OCI-LY3 (cell line): ENCODE measurements at regions not wholly inside any gene's neighbourhood (a gene's known extent, or its start where the extent isn't known, plus 50 kb on each side); places are given as distances from the start of the nearest gene placed in this dataset.

Experiments used
- EZH2phosphoT487 ChIP-seq: fragments of 200-600 bp; shearing (Covaris generic); IDR thresholded peaks from 2 replicates; pipeline ENCODE4 v1.6.1; 2018; ENCODE audit warnings: antibody characterized with exemption, mixed run types, low read depth
- TF ChIP-seq, protein P1 (sequence below): fragments of 200-600, 300-600 bp; sonication (generic); IDR thresholded peaks from 2 replicates; pipeline ENCODE4 v1.5.1; 2014; ENCODE audit warnings: antibody characterized with exemption, low read length, low read depth

DNA sequence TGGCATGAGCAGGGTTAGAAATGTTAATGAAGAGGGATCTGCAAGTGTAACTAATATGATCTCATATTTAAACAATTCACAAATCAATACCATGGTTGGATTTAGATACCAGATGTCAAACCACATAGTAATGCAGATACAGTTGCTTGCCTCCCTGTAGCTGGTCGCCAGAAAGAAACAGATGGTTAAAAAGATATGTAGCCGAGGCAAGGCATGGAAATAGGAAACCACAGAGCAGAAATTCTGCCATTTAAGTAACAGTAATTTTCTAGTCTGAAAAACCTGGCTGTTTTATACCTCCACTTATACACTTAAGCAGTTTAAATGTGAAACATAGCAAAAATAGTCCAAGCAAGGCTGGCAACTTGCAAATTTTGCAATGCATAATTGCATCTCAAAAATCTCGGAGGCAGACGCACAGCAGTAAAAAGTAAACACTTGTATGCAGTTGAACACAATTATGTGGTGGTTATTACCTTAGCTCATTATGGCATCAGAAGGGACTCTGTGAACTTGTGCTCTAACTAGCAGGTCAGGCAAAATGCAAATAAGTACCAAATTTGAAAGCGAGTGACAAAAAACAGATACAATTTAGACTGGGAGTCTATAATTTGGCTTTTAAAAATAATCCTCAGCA lies 126.8 kb downstream of the NAA11 start:
- TF ChIP-seq, protein P1, sequence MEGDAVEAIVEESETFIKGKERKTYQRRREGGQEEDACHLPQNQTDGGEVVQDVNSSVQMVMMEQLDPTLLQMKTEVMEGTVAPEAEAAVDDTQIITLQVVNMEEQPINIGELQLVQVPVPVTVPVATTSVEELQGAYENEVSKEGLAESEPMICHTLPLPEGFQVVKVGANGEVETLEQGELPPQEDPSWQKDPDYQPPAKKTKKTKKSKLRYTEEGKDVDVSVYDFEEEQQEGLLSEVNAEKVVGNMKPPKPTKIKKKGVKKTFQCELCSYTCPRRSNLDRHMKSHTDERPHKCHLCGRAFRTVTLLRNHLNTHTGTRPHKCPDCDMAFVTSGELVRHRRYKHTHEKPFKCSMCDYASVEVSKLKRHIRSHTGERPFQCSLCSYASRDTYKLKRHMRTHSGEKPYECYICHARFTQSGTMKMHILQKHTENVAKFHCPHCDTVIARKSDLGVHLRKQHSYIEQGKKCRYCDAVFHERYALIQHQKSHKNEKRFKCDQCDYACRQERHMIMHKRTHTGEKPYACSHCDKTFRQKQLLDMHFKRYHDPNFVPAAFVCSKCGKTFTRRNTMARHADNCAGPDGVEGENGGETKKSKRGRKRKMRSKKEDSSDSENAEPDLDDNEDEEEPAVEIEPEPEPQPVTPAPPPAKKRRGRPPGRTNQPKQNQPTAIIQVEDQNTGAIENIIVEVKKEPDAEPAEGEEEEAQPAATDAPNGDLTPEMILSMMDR, result no peak
- no peak for TF ChIP-seq EZH2phosphoT487
